GM18858 (cell line): ENCODE measurements at regions not wholly inside any gene's neighbourhood (a gene's known extent, or its start where the extent isn't known, plus 50 kb on each side); places are given as distances from the start of the nearest gene placed in this dataset.
A peak's percentile ranks its signal among the peaks of the same experiment; 100 is the strongest.

Source experiments
- ATAC-seq: cut with Tn5 transposase; IDR thresholded peaks from one replicate; pipeline ENCODE4 v1.9.1; 2021; ENCODE audit not compliant: unreplicated experiment

DNA sequence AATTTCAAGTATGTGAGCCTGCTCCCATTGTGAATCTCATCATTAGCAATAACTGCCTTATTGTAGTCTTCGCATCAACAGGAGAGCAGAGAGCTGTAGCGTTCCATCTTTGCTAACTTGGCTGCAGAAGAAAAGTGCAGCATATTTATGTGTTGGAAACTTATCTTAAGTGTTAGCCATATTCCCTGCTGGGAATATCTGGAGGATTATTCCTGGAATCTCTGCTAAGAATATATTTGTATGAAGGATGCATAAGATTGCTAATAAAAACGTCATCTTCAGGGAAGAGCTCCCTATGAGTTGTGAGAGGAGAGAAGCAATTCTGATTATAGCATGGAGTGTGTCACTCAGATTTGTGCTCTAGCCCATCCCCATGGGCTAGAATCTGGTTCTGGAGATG lies 115.1 kb upstream of the REG3G start:
- no peak for ATAC-seq

DNA sequence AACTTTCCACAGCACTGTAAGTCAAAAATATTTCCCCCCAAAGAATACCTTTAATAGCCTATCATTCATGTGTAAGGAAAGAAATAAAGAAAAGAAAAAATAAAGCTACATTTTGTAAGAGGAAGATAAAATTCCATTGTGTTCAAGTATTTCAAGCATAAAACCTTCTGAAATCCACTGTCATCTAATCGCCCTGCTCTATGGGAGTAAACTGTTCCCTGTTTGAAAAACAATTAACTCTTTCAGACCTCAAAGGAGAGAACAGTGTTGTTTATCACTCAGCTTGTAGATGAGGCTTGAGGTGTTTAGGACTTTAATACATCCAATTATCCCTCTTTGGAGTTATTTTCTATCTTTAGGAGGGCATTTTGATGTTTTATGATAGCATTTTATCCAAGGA lies 112.2 kb upstream of the REG3G start:
- ATAC-seq, result no peak

DNA sequence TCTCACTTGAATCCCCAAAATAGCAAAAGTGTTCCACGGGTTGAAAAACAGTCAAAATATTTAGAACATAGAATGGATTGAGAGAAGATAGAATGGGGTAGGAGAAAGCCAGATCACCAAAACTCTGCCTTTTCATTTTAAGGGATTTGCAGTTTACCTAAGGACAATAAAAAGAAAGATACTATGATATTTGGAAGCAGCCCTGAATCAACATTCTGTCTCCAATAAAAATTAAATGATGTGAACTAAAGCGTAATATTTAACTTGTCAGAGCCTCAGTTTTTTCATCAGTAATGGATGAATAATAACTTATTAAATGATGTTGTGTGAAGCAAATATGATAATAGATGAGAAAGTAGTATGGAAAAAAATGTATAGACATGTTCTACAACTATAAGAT lies 100.2 kb upstream of the REG3G start:
- no peak for ATAC-seq

DNA sequence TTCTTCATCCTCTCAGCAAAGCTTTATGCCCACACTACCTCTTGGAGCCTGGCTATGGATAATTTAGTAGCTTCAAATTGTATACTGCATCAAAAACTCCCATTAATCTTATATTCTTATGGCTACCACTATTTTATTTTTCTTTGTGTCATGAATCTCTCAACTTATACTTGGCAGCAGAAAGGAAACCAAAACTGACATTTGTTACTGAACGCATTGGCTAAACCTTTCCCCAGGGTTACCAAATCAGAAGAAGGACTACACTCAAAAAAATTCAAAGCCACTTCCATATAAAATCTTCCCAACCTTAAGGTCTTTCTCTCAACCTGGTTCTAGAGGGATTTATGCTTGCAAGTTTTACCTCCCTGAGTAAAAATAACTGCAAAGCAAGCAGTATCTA lies 97.0 kb upstream of the REG3G start:
- ATAC-seq, result peak; percentile 69

DNA sequence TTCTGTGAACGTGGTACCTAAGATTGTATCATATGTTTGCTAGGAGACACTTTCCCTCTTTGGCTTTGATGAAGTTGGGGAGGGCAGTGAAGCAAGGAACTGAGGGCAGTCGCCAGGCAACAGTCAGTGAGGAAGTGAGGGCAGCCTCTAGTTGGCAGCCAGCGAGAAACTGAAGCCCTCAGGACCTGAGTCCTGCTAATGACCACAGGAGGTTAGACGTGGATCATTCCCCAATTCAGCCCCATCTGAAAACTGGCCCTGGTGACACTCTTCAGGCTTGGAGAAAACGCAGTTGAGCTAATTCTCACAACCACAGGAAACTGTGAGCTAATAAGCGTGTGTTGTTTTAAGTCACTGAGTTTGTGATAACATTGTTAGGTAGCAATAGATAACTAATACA lies 84.5 kb upstream of the REG3G start:
- no peak for ATAC-seq

DNA sequence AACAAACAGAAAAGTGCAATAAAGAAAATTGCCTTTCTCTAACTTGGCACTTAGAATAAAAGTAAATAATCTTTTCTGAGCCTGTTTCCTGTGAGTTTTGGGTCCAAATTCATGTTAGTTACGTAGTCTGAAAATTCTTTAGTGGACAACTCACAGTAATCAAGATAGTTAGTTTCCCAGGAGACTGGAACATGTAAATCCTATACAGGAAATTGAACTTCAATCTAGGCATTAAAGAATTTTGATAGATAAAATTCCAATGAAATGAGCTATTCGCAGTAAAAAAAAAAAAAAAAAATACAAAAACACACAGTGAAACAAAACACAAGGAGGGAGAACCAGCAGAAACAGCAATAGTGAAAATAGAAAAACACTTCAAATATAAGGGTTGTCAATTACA lies 83.8 kb upstream of the REG3G start:
- no peak for ATAC-seq

DNA sequence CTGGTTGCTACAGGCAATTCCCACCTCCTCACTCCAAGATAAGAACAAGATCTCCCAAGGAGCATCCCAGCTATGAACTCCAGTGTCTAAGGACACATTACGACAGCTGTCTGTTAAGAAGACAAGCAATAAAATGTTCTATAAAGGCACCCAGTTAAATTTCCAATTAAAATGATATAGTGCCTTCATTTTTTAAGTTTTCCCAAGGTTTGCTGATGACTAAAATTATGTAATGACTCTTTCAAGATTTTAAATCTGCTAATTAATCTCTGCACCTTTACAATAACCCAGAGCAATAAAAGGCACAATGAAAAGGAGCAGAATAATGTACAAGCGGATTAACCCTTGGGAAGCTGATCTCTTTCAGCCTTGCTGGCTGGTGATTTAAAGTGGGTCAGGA lies 61.6 kb upstream of the REG3G start:
- no peak for ATAC-seq

DNA sequence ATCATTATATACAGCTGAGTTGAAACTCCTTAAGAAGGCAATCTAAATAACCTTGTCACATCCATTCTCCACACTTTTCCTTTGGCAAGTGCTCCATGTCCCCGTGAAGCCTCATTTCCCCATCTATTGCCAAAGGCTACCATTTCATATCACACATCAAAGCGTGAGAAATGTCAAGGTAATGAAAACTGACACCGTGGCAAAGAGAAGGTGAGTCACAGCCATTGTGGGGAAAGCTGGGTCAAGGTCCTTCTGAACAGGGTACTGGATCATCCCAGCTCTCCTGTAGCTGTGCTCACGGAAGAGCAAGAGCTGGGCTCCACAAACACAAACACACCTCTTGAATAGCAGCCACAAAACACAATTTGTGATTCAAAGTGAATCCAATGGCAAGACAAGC lies 58.2 kb upstream of the REG3G start:
- no peak for ATAC-seq

DNA sequence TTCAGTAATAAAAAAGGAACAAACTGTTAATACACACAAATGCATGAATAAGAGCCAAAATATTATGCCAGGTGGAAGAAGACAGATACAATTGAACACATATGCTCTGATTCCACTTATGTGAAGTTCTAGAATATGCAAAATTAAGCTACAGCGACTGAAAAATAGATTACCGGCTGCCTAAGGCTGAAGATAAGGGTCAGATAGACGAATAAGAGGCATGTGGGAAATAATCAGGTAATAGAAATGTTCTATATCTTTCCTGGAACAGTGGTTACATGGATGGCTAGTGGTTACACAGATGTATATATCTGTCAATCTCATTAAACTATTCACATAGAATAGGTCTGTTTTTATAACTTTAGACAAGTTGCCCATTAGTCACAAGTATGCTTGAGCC lies 51.9 kb upstream of the REG3G start:
- no peak for ATAC-seq
